Small intestine (tissue), 7 donors: ENCODE measurements at regions not wholly inside any gene's neighbourhood (a gene's known extent, or its start where the extent isn't known, plus 50 kb on each side); places are given as distances from the start of the nearest gene placed in this dataset.
A peak's percentile ranks its signal among the peaks of the same experiment; 100 is the strongest.
"Not testable (repeated sequence)": the region's sequence is repeated elsewhere in the genome, so short reads cannot be mapped to it uniquely, and the experiment has no call there.

Source experiments
- DNase-seq, 2 donors: peaks; one replicate each; pipeline versions ENCODE4 v3.0.0 to v3.0.0-alpha.2; 2013
- FAIRE-seq: peaks from 2 replicates; lab custom pipeline; 2012; peaks lifted over from hg19 to GRCh38; lab: Jason Lieb, UNC
- H3K27ac ChIP-seq, 3 donors: one replicate each; pipeline ENCODE4 v1.5.1; 2013; ENCODE audit warnings: low read length in 2 of 3, mild to moderate bottlenecking in 2 of 3, control low read depth in 1 of 3, inconsistent platforms in 1 of 3, low read depth in 1 of 3, moderate library complexity in 1 of 3
- H3K27me3 ChIP-seq, 3 donors: one replicate each; pipeline ENCODE4 v1.6.1; 2013; ENCODE audit warnings: low read length in 3 of 3, inconsistent platforms in 1 of 3; ENCODE audit not compliant: control insufficient read depth in 3 of 3, insufficient read depth in 3 of 3
- H3K36me3 ChIP-seq, 3 donors: one replicate each; pipeline ENCODE4 v1.6.1; 2013; ENCODE audit warnings: low read length in 3 of 3, inconsistent platforms in 1 of 3, low read depth in 1 of 3, mild to moderate bottlenecking in 1 of 3, moderate library complexity in 1 of 3; ENCODE audit not compliant: control insufficient read depth in 3 of 3, insufficient read depth in 2 of 3
- H3K4me1 ChIP-seq, 3 donors: one replicate each; pipeline ENCODE4 v1.6.1; 2013; ENCODE audit warnings: low read length in 2 of 3, inconsistent platforms in 1 of 3, low read depth in 1 of 3, mild to moderate bottlenecking in 1 of 3, moderate library complexity in 1 of 3; ENCODE audit not compliant: control insufficient read depth in 3 of 3, insufficient read depth in 2 of 3
- H3K4me3 ChIP-seq, 3 donors: one replicate each; pipeline ENCODE4 v1.5.1; 2013; ENCODE audit warnings: low read length in 3 of 3, control low read depth in 1 of 3, inconsistent platforms in 1 of 3, low read depth in 1 of 3, mild to moderate bottlenecking in 1 of 3, moderate library complexity in 1 of 3
- H3K9me3 ChIP-seq, 2 donors: one replicate each; pipeline ENCODE4 v1.6.1; 2013; ENCODE audit warnings: low read depth in 1 of 2, low read length in 1 of 2; ENCODE audit not compliant: control insufficient read depth in 2 of 2, insufficient read depth in 1 of 2
- WGBS, 3 donors: extraction: QIAGEN DNeasy Blood & Tissue Kit; methylation state at CpG; one replicate each; pipeline ENCODE4 v1.1.7; 2013; 5-methylcytosine and 5-hydroxymethylcytosine counted together
- donor health status: healthy with polysubstance abuse.
- donor health status: control.
- donor health status: control.
- donor health status: Bipolar disorder and iron deficiency.
- donor health status: healthy.

- Histone ChIP-seq H3K36me3 (no peaks in the 10 kb centered on the region), H3K4me3 (no peak overlapping the region), H3K27ac (no peak overlapping the region), H3K9me3 (peaks cover 0 to 5% of the 10 kb centered on the region in 2 donors), H3K4me1 (no peaks in the 10 kb centered on the region), H3K27me3 (no peaks in the 10 kb centered on the region)
- no peak for DNase-seq
- no peak for FAIRE-seq
- WGBS, 3 donors: 58 to 71% (median 60%) methylated on average over 1 of the region's 1 CpG
Measured at GRCh38 chr1:189752461-189752995, 725.1 kb downstream of the BRINP3 start.

GRCh38 chr1:189755100-189755499, 722.6 kb downstream of the BRINP3 start:
- H3K27me3 ChIP-seq, H3K4me1 ChIP-seq, H3K36me3 ChIP-seq, H3K9me3 ChIP-seq, H3K27ac ChIP-seq, DNase-seq, H3K4me3 ChIP-seq, FAIRE-seq: not testable (repeated sequence)
- WGBS, 3 donors: 70 to 83% (median 81%) methylated on average over 8 to 9 of the region's 9 CpGs

- H3K4me3 ChIP-seq: no peak overlapping the region
- H3K36me3 ChIP-seq: no peaks in the 10 kb centered on the region
- H3K9me3 ChIP-seq: no peaks in the 10 kb centered on the region
- no peak overlapping the region for H3K27ac ChIP-seq
- FAIRE-seq (no peak), DNase-seq (no peak)
- no peaks in the 10 kb centered on the region for H3K4me1 ChIP-seq
- 63 to 76% (median 66%) methylated on average over 2 of the region's 2 CpGs for WGBS, 3 donors
- no peaks in the 10 kb centered on the region for H3K27me3 ChIP-seq
Measured at GRCh38 chr1:189764391-189765320, 713.0 kb downstream of the BRINP3 start.

- no peak overlapping the region for H3K4me3 ChIP-seq
- H3K4me1 ChIP-seq: no peaks in the 10 kb centered on the region
- H3K9me3 ChIP-seq: no peaks in the 10 kb centered on the region
- H3K36me3 ChIP-seq: no peaks in the 10 kb centered on the region
- no peaks in the 10 kb centered on the region for H3K27me3 ChIP-seq
- 33 to 68% (median 53%) methylated on average over 3 of the region's 3 CpGs for WGBS, 3 donors
- H3K27ac ChIP-seq: no peak overlapping the region
- FAIRE-seq: no peak
- no peak for DNase-seq
Measured at GRCh38 chr1:189769448-189769847, 708.2 kb downstream of the BRINP3 start.

- Histone ChIP-seq H3K27me3 (no peaks in the 10 kb centered on the region), H3K36me3 (no peaks in the 10 kb centered on the region), H3K4me1 (no peaks in the 10 kb centered on the region), H3K27ac (no peak overlapping the region), H3K4me3 (no peak overlapping the region), H3K9me3 (no peaks in the 10 kb centered on the region)
- FAIRE-seq (no peak), DNase-seq (no peak)
- WGBS, 3 donors: 31 to 52% (median 49%) methylated on average over 2 of the region's 2 CpGs
Measured at GRCh38 chr1:189774721-189775287, 702.9 kb downstream of the BRINP3 start.

GRCh38 chr1:189775343-189775742, 702.3 kb downstream of the BRINP3 start:
- DNase-seq (no peak), FAIRE-seq (no peak)
- Histone ChIP-seq H3K9me3 (no peaks in the 10 kb centered on the region), H3K27me3 (no peaks in the 10 kb centered on the region), H3K27ac (no peak overlapping the region), H3K4me1 (no peaks in the 10 kb centered on the region), H3K36me3 (no peaks in the 10 kb centered on the region), H3K4me3 (no peak overlapping the region)
- 31 to 46% (median 45%) methylated on average over 1 of the region's 1 CpG for WGBS, 3 donors

GRCh38 chr1:189779034-189779433, 698.6 kb downstream of the BRINP3 start:
- no peaks in the 10 kb centered on the region for H3K9me3 ChIP-seq
- H3K36me3 ChIP-seq: no peaks in the 10 kb centered on the region
- no peak overlapping the region for H3K4me3 ChIP-seq
- H3K27me3 ChIP-seq: no peaks in the 10 kb centered on the region
- WGBS, 3 donors: 83 to 92% (median 88%) methylated on average over 1 of the region's 1 CpG
- H3K4me1 ChIP-seq: no peaks in the 10 kb centered on the region
- DNase-seq (no peak), FAIRE-seq (no peak)
- H3K27ac ChIP-seq: no peak overlapping the region

GRCh38 chr1:189782295-189782694, 695.4 kb downstream of the BRINP3 start:
- Histone ChIP-seq H3K4me1 (no peaks in the 10 kb centered on the region), H3K27ac (no peak overlapping the region), H3K4me3 (no peak overlapping the region), H3K27me3 (no peaks in the 10 kb centered on the region), H3K9me3 (no peaks in the 10 kb centered on the region), H3K36me3 (no peaks in the 10 kb centered on the region)
- WGBS, 3 donors: 51 to 69% (median 57%) methylated on average over 2 of the region's 2 CpGs
- FAIRE-seq (no peak), DNase-seq (peak in 1 of 2 donors; percentile 1)
